ENCODE measurements at regions not wholly inside any gene's neighbourhood (a gene's known extent, or its start where the extent isn't known, plus 50 kb on each side); places are given as distances from the start of the nearest gene placed in this dataset.

DNA sequence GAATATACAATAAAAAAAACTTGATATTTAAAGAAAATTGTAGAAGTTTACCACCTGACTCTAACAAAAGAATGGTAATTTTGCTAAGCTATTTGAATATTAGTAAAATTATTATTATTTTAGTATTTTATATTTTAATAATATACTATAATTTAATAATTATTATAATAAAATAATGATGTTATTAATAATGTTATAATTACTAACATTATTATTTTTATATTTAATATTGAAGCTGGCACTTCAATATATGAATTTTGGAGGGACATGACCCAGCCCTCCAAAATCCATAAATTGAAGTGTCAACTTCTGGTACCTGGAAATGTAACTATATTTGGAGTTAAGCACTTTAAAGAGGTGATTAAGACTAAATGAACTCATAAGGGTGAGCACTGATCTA, 486.1 kb upstream of the CDH9 start:
- TF ChIP-seq GATA3 (IDR thresholded peaks at IDR 0.05; ENCODE audit: low read depth, low read length) (no peak), GATA2 (IDR thresholded peaks at IDR 0.05; ENCODE audit: low read depth, low read length) (no peak)
